Medulla oblongata (tissue), 1 donor: ENCODE measurements at regions not wholly inside any gene's neighbourhood (a gene's known extent, or its start where the extent isn't known, plus 50 kb on each side); places are given as distances from the start of the nearest gene placed in this dataset.
"Not testable (repeated sequence)": the region's sequence is repeated elsewhere in the genome, so short reads cannot be mapped to it uniquely, and the experiment has no call there.

Experiments
- DNase-seq: peaks from one replicate; pipeline ENCODE4 v3.0.0-alpha.2; 2015; ENCODE audit errors: extremely low spot score

- no peak for DNase-seq
Observed at GRCh38 chr16:10314317-10314716, 71.5 kb upstream of the ATF7IP2 start.

- peak; percentile 45 for DNase-seq
Observed at GRCh38 chr16:10314811-10315210, 71.0 kb upstream of the ATF7IP2 start.

GRCh38 chr16:10317425-10318001 lies 68.3 kb upstream of the ATF7IP2 start:
- no peak for DNase-seq

GRCh38 chr16:10318798-10319500 lies 66.9 kb upstream of the ATF7IP2 start:
- DNase-seq, result no peak

GRCh38 chr16:10321407-10322387 lies 64.2 kb upstream of the ATF7IP2 start:
- no peak for DNase-seq

GRCh38 chr16:10322723-10323527 lies 62.9 kb upstream of the ATF7IP2 start:
- DNase-seq, result no peak

- DNase-seq, result no peak
Observed at GRCh38 chr16:10323528-10323869, 62.4 kb upstream of the ATF7IP2 start.

GRCh38 chr16:10324210-10324609 lies 61.7 kb upstream of the ATF7IP2 start:
- no peak for DNase-seq

GRCh38 chr16:10325783-10326543 lies 59.9 kb upstream of the ATF7IP2 start:
- no peak for DNase-seq

GRCh38 chr16:10326647-10327046 lies 59.2 kb upstream of the ATF7IP2 start:
- no peak for DNase-seq

- not testable (repeated sequence) for DNase-seq
Observed at GRCh38 chr16:10328291-10328690, 57.6 kb upstream of the ATF7IP2 start.

GRCh38 chr16:10332241-10332640 lies 53.6 kb upstream of the ATF7IP2 start:
- DNase-seq, result no peak

GRCh38 chr16:10332775-10333174 lies 53.1 kb upstream of the ATF7IP2 start:
- DNase-seq, result no peak

GRCh38 chr16:10333321-10334032 lies 52.4 kb upstream of the ATF7IP2 start:
- DNase-seq, result no peak

- no peak for DNase-seq
Observed at GRCh38 chr16:10335681-10336080, 50.2 kb upstream of the ATF7IP2 start.
